ENCODE measurements at regions not wholly inside any gene's neighbourhood (a gene's known extent, or its start where the extent isn't known, plus 50 kb on each side); places are given as distances from the start of the nearest gene placed in this dataset.

- Mint-ChIP-seq H3K4me3 (ENCODE audit: low read depth) (no peak overlapping the region), H3K27me3 (no peaks in the 10 kb centered on the region), H3K4me1 (ENCODE audit: low read depth) (no peaks in the 10 kb centered on the region), H3K9me3 (ENCODE audit: low read depth) (no peaks in the 10 kb centered on the region), H3K27ac (peak overlapping the region; percentile 40), H3K36me3 (ENCODE audit: insufficient read depth) (no peaks in the 10 kb centered on the region)
- DNase-seq (ENCODE audit: low spot score, unreplicated experiment), result no peak
- TF ChIP-seq CTCF (IDR thresholded peaks at IDR 0.05; ENCODE audit: unreplicated experiment), result no peak
These were observed 160.4 kb upstream of the GPC6 start for GRCh38 chr13:93066187-93066586.

GRCh38 chr13:93079294-93079693 is 147.3 kb upstream of the GPC6 start:
- Mint-ChIP-seq H3K36me3 (ENCODE audit: insufficient read depth) (no peaks in the 10 kb centered on the region), H3K4me1 (ENCODE audit: low read depth) (no peaks in the 10 kb centered on the region), H3K9me3 (ENCODE audit: low read depth) (no peaks in the 10 kb centered on the region), H3K27ac (no peak overlapping the region), H3K27me3 (no peaks in the 10 kb centered on the region), H3K4me3 (ENCODE audit: low read depth) (no peak overlapping the region)
- no peak for DNase-seq (ENCODE audit: low spot score, unreplicated experiment)
- no peak for TF ChIP-seq CTCF (IDR thresholded peaks at IDR 0.05; ENCODE audit: unreplicated experiment)

- Mint-ChIP-seq H3K36me3 (ENCODE audit: insufficient read depth) (no peaks in the 10 kb centered on the region), H3K4me1 (ENCODE audit: low read depth) (no peaks in the 10 kb centered on the region), H3K27ac (no peak overlapping the region), H3K4me3 (ENCODE audit: low read depth) (no peak overlapping the region), H3K27me3 (no peaks in the 10 kb centered on the region), H3K9me3 (ENCODE audit: low read depth) (no peaks in the 10 kb centered on the region)
- DNase-seq (ENCODE audit: low spot score, unreplicated experiment), result no peak
- no peak for TF ChIP-seq CTCF (IDR thresholded peaks at IDR 0.05; ENCODE audit: unreplicated experiment)
These were observed 146.4 kb upstream of the GPC6 start for GRCh38 chr13:93080166-93080565.

- Mint-ChIP-seq H3K27ac (no peak overlapping the region), H3K27me3 (no peaks in the 10 kb centered on the region), H3K36me3 (ENCODE audit: insufficient read depth) (no peaks in the 10 kb centered on the region), H3K4me1 (ENCODE audit: low read depth) (no peaks in the 10 kb centered on the region), H3K9me3 (ENCODE audit: low read depth) (peaks cover 3% of the 10 kb centered on the region), H3K4me3 (ENCODE audit: low read depth) (no peak overlapping the region)
- DNase-seq (ENCODE audit: low spot score, unreplicated experiment), result no peak
- no peak for TF ChIP-seq CTCF (IDR thresholded peaks at IDR 0.05; ENCODE audit: unreplicated experiment)
These were observed 146.0 kb upstream of the GPC6 start for GRCh38 chr13:93080587-93080986.

- no peak overlapping the region for H3K27ac Mint-ChIP-seq
These were observed 140.3 kb upstream of the GPC6 start for GRCh38 chr13:93086329-93086728.

More at GRCh38 chr13:93086329-93086728, 140.3 kb upstream of the GPC6 start:
- Mint-ChIP-seq H3K36me3 (ENCODE audit: insufficient read depth) (no peaks in the 10 kb centered on the region), H3K4me3 (ENCODE audit: low read depth) (no peak overlapping the region), H3K4me1 (ENCODE audit: low read depth) (no peaks in the 10 kb centered on the region), H3K9me3 (ENCODE audit: low read depth) (peaks cover 3% of the 10 kb centered on the region), H3K27me3 (no peaks in the 10 kb centered on the region)
- no peak for TF ChIP-seq CTCF (IDR thresholded peaks at IDR 0.05; ENCODE audit: unreplicated experiment)
- DNase-seq (ENCODE audit: low spot score, unreplicated experiment), result no peak

Data from progenitor cell of endocrine pancreas (in vitro differentiated cells).